ENCODE measurements at regions not wholly inside any gene's neighbourhood (a gene's known extent, or its start where the extent isn't known, plus 50 kb on each side); places are given as distances from the start of the nearest gene placed in this dataset.

DNA sequence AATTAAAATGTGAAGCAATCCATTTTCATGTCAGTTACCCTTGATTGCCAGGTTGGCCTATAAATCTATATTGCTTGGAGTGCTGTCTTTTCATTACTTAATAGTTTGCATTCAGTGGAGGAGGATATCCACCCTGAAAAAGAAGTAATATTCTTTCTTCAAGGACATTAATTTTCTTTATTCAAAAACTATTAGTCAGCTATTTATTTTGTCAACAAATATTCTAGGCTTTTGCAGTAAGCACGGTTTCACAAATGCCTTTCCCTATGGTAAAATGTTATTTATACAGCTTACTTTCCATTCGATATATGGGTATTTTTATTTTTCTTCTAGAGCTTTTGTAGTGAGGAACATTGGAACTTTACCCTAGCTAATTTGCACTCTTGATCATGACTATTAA lies 1176.9 kb upstream of the NUDT12 start:
- DNase-seq (no peak), ATAC-seq (no peak)

DNA sequence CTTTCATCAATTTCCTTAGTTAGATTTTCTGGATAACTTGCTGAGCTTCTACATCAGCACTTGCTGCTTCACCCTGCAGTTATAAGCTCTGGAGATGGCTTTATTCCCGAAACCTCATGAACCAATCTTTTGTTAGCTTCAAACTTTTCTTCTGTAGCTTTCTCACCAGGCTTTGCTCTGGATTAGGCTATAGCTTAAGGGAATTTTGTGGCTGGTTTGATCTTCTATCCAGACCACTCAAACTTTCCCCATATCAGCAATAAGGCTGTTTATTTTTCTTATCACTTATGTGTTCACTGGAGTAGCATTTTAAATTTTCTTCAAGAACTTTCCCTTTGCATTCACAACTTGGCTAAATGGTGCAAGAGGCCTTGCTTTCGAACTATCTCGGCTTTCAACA lies 1173.5 kb upstream of the NUDT12 start:
- ATAC-seq = no peak
- no peak for DNase-seq

DNA sequence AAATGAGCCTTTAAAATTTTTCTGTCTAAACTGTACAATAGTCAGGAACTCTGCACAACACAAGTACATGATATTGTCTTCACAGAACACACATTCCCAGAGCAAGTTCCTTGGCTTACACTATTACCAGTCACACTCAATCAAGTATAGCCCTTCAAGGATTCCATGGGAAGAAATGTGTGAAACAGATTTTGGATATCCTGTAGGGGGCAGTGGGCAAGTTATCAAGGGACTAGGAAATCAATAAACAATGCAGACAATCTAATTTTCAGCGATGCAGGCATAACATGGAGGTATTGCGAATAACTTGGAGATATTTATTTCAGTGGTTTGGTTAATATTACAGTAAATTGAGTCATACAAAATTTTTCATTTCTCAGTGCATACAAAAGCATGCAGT lies 1171.5 kb upstream of the NUDT12 start:
- ATAC-seq = no peak
- DNase-seq = no peak

DNA sequence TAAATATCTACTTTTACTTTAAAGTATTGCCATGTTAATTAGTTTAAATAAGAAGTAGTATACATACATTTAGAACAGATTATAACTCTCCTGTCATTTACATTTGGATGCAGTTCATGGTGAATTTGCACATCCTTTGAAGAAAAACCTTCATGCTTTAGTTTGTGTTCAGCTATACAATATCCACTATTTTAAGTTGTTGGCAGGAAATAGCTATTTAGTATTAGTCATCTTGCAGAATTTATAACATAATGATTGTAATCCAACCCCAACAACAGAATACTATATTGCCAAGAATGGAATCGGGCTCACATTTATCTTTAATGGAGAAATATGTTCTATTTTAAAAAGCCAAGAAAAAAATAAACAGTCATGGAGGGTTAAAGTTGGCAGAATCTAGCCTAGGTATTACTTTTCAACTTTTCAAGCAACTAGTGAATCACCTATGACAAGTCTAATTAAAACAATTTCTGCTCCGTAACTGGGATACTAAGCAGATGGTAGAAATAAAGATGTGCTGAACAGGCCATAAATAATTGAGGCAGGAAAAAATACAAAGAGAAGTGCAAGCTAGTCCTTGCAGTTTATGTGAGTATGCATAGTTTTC lies 1170.6 kb upstream of the NUDT12 start:
- ATAC-seq (no peak), DNase-seq (no peak)

DNA sequence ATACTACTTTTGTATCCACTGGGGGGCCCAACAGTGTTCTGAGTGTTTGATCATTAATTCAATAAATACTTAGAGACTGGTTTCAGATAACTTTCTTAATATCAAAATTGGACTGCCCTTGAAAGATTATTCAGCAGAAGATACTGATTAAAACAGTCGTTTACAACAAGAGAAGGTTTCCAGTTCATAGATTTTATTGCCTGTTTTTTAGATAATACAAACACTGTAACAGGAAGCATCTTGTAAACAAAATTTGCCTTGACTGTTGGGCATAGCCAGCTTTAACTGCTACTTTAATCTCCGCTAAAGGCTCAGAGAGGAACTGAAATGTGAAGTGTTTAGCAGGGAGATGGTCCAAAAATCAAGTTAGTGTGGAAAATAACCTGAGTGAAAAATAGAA lies 1168.7 kb upstream of the NUDT12 start:
- no peak for ATAC-seq
- no peak for DNase-seq

DNA sequence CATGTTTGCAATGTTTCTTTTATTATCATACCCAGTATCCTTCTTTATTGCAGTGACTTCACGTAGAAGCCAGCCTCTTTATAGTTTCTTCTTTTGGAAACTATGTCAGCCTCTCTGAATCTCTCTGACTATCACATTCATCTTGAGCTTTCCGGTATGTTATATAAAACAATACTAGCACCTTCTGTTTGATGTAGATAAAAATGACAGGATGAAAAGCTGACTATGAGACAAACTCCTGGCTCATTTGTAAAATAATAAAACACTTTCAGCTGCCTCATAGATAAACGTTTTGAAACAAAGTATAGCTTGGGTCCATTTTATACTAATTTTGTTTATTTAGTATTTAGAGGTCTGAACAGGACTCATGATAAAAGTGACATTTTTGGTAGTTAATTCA lies 1145.4 kb upstream of the NUDT12 start:
- ATAC-seq = no peak
- no peak for DNase-seq

DNA sequence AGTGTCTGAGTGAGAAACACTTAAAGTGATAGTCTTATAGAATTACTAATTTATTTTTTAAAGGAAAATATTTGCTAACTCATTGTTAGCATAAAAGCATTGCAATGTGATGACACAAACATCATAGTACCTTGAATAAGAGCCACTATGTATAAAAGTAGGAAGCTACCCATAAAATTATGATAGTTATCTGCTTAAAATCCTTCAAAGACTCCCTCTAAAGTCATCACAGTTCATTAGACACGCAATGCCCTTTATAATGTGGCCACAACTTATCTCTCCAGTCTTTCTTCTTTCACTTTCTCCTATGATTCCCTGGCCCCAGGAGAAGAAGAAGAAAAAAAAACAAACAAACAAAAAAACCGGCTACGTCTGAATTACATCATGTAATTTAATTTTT lies 1144.0 kb upstream of the NUDT12 start:
- ATAC-seq = no peak

DNA sequence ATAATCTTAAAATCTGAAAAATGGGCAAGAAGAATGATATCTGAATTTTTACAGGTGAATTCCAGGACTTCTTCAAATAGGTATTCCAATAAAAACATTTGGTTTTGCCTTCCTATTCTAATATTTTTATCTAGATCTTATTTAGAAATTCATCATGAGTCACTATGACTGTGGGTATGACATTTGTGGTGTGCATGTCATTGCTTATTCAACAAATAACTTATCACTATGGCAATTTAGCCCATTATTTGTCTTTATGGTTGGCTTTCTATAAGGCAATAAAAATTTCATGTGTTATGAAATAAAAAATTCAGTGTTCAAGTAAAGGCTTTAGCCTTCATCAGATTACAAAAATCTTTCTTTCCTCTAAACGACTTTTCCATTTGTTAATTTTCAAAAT lies 1139.6 kb upstream of the NUDT12 start:
- ATAC-seq = no peak
- no peak for DNase-seq

More for the DNA sequence above, 1144.0 kb upstream of the NUDT12 start:
- DNase-seq = no peak

DNA sequence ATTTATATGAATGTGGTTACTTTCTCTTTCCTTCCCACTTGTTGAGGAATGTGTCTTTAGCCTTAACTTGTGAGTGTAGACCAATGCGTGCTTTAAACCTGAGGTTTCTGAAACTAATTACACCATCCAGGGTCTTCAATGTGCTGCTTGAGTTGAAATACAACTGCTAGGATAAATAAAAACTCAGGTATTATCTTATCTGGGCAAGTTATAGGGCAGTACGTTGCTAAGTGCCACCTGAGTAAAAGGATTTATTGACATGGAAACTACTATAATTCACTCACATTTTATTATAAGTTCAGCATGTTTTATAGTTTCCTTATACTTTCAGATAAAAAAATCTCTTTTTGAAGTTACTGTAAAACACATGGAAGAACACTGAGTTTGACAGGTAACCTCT lies 1136.8 kb upstream of the NUDT12 start:
- no peak for ATAC-seq
- no peak for DNase-seq

DNA sequence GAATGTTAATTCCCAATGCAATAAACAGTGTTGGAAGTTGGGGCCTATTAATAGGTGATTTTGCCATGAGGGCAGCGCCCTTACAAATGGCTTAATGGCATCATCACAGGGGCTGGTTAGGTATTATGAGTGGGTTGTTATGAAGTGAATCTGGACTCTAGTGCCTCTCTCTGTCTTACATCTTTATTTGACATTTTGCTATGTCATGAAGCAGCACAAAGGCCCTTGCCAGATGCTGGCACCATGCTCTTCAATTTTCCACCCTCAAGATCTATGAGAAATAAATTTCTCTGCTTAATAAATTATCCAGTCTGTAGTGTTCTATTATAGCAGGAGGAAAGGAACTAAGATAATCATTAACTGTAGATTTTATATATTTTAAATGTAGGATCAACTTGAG lies 1098.7 kb upstream of the NUDT12 start:
- DNase-seq (no peak), ATAC-seq (no peak)

DNA sequence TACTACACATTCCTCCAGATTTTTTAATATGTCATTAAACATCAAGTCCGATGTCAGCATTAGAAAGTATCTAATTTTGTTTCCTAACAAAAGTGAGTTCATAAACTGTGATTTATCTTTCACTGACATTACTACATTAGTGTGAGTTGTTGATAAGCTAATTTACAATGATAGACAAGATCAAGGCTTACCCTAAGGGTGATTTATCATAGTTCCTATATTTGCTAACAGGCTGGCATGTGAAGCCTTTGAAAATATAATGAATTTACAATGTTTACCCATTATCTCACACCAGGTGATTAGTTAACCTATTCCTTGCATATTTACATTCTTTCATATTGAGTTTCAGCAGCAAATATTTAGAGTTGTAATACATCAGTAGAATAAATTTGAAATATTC lies 1096.9 kb upstream of the NUDT12 start:
- DNase-seq (no peak), ATAC-seq (no peak)

DNA sequence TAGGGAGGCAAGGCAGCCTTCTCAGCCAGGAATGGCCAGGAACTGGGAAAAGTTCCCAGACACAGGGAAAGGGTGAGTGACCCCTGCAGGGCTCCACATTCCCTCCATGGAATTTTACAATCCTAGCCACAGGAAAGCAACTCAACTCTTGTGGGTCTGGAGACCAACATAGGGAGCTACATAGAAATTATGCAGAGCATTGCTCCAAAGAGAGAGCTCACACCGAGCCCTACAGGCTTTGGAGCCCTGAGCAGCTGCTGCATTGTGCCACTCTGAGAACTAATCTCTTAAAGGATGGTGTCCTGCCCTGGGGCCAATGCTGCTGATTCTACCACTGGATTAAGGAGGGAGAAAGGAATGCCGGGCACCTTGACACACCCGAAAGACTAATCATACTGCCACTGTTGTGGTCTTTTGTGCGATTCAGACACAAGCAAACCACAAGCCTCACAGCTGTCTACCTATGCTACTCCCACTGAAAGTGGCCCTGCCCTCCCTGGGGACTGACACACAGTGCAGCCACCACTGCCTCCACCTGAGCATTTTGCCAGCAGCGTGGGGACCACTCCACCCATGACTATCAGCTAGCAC lies 1089.8 kb upstream of the NUDT12 start:
- ATAC-seq = no peak
- no peak for DNase-seq

DNA sequence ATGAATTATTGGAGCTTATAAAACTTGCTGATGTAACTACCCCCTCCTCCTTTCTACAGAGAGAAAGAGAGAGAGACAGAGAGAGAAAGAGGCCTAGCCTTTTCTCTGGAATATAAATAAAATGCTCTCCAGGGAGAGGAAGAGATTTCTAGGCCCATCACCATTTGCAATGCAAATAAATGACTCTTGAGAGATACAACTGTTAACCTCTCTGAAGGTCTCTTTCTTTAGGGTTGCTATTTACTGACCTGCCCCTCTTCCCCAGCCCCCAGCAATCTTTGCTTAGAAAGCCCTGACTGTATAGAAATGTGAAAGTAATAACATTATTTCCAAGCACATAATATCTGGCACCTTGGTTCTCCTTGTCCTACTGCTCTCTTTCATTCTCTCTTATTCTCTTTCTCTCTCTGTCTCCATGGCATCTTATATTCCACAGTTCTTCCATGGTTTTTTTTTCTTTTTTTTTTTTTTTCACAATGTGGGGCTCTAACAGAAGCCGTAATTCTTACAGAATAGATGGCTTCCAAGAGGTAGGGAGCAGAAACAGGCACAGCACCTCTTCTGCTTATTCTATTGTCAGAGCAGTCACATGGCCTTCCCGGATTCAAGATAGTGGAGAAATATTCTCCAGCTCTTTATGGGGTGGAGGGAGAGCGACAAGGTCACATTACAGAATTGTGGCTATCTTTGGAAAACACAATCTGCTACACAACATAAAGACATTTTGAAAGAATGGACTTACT lies 1087.9 kb upstream of the NUDT12 start:
- ATAC-seq (no peak), DNase-seq (no peak)

DNA sequence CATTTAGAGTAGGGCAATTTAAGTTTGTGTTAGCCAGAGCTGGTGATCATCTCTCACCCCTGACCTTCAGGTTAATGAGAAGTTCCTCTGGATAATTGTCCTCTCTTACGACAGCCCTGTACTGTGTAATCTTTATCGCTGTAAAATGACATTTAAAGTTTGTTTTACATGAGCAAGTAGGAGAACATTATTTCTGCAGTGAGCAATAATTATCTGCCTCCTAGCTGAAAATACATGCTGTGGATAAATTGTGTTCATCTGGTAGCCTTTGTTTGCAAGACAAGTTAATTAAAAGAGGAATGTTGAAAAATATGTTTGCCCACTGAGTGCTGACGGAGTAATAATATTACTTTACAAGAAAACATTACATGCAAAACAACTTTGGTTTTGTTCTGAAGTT lies 1083.8 kb upstream of the NUDT12 start:
- ATAC-seq (no peak), DNase-seq (no peak)

DNA sequence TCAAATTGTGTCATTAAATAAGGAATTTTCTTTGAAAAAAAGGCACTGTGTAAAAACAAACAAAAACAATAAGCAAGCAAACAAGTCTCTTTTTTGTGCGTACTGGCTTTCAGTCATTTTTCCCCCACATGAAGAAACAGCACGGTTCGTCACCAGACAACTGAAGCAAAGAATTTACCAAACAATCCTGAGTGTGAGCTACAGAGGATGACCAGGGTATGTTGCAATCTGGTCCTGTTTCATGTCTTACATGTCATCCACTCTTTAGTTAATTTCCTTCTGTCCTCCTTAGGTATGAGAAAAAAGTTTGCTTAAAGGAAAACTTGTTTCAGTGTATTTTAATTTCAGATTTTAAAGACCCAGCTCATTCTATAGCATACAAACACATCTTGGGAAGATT lies 1080.7 kb upstream of the NUDT12 start:
- no peak for ATAC-seq
- no peak for DNase-seq

DNA sequence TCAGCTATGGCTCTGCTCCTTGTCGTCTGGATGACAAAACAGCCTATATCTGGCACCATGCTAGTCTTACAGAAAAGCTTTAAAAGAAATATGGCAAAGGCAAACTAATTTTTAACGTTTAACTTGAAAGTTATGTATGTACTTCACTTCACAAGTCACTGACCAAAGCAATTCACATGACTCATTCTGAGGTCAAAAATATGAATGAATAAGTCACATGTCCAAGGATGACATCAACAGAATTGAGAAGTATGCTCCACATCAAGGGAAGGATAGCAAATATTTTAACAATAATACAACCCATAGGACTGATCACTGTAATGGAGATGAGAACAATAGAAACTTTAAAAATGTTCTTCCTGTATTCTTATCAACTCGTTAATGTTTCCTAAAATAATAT lies 1072.6 kb upstream of the NUDT12 start:
- ATAC-seq (no peak), DNase-seq (no peak)

DNA sequence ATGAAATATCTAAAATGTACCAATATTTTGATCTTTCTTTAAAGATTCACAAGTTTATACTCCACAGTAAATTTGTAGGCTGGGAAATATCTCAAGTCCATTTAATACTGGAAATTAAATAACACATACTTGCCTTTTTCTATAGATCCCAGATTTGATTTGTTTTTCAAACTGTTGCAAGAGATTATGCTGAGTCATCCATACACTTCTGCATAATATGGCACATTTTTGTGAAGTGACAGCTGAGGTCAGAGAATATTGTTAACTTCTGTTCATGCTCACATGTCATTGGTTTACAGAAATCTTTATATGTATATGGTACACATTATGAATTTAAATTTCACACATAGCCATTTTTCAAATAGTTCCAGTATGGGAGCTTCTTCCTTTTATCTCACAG lies 1066.3 kb upstream of the NUDT12 start:
- no peak for DNase-seq

DNA sequence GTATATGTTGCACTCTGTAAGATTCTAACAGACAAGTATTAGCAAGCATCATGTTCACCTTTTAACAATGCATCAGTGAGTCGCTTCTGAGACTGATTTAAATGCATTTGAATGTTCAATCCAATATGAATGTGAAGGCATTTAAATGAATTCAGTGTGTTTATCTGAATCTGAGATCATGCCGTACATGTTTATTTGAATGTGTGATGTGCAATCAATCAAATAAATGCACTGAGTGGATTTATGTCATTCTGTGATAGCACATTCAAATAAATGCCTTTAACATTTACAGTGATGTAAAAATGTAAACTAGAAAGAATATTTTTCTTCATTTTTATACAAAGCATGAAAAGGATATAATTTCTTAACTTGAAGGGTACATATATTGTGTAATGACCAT lies 1063.5 kb upstream of the NUDT12 start:
- ATAC-seq = no peak
- DNase-seq = no peak

More for the DNA sequence above, 1066.3 kb upstream of the NUDT12 start:
- no peak for ATAC-seq

DNA sequence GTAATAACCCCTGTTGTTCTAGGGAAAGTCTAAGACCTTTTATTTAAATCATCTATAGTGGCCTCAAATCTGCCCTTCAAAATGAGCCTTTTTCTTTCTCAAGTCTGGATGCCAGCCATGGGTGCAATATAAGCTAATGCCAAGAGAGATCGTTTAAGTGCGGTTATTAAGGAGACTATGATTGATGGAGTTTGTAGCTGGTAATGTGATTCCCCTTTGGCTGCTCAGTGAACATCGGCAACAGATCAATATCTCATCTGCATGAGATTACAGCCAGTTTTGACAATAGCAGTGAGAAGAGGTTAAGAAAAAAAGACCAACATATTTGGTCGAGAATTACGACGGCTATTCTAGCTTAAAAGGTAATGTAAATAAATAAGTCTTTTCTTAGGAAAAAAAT lies 1049.4 kb upstream of the NUDT12 start:
- DNase-seq (no peak), ATAC-seq (no peak)

DNA sequence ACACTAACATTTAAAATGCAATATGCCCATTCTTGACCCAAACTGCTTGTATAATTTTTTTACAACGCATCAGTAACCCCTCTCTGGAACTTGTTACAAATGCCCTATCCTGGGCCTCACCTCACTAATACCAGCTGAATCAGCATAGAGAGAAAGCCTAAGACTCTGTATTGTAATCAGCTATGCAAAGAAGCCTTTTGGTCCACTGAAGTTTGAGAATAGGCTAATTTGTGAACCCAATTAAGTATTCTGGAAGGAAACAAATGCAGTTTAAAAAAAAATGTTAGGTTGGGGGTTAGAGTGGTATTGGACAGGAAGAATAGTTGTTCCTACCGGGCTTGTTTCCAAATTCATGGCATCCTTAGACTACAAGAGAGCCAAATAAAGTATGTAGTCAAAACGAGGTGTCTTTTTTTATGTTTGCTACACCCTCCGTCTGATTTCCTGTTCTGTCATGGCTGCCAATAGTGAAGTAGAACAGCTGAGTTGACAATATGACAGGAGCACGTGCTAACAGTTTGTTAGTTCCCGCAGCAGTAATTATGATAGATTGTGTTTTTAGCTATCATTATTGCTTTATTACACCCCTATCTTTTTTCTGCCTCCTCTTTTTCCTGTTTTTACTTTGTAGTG lies 1048.7 kb upstream of the NUDT12 start:
- ATAC-seq = no peak
- no peak for DNase-seq

DNA sequence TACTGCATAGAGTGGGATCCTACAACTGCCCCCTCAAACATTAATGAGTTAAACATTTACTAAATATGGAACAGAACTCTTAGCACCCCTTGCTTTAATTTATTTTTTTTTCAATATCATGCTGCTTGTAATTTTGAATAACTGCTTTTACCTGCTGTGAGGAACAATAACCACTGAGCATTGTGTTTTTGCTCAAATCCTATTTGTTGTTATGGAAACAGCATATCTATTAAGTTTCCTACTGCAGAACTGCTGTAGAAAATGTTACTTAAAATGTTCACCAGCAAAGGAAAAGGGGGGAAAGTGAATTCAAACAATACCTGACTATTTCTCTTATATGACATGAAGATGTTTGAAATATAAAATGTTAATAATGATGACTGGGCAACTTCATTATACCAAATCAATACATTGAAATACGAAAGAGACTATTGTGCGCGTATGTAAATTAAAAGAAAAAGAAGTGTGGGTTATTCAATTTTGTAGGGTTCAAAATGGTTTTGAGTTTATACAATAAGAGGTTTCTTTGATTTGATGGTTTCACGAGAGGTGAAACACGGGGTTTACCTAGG lies 1043.8 kb upstream of the NUDT12 start:
- DNase-seq (no peak), ATAC-seq (no peak)

DNA sequence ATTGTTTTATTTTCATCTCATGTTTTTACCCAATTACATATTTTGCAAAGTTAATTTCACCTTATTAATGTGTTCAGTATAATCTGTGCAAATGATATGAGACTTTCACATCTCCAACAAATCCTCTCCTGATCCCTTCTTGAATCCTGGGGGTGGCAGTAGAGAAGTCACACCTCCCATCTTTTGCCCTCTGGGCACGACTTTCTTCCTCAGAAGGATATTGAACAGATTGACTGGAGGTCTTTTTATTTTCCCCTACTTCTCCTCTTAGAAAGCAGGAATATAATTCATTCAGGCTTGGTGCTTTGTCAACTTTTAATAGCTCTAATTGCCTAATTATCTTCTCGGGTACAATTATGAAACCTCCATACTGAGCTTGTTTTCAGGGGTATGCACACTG lies 1037.1 kb upstream of the NUDT12 start:
- DNase-seq = no peak
- ATAC-seq = no peak

DNA sequence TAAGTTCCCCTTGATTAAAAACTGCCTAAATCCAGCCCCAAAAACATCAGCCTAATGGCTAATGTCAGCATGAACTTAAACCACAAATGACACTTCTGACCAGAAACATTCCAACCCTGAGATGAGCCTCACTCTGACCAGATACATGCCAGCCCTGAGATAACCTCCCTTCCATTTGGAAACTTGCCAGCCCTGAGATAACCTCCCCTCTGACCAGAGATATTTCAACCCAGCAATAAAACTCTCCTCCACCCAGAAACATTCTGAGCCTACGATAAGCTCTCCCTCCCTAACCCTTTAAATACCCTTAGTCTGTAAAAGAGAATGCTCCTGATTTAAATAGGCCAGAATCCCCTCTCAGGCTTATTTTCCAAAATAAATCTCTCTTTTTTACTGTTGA lies 1035.7 kb upstream of the NUDT12 start:
- no peak for ATAC-seq

More for the DNA sequence above, 1035.7 kb upstream of the NUDT12 start:
- no peak for DNase-seq
